K562 (cell line): ENCODE measurements at regions not wholly inside any gene's neighbourhood (a gene's known extent, or its start where the extent isn't known, plus 50 kb on each side); places are given as distances from the start of the nearest gene placed in this dataset.
"Not testable (repeated sequence)": the region's sequence is repeated elsewhere in the genome, so short reads cannot be mapped to it uniquely, and the experiment has no call there.

Source experiments
- ATAC-seq: fragments of 200-7000 bp; cut with Tn5 transposase; 3 replicates; pipeline ENCODE4 v1.9.1; 2020; ENCODE audit warnings: moderate library complexity
- BruUV-seq: library from RNA; stranded (reverse); fragments of 400-500 nt; replicated peaks from 2 replicates; lab custom pipeline; 2021; lab: Mats Ljungman, UMichigan
- CTCF ChIA-PET: fragments of 300-600 bp; formaldehyde crosslinking; extraction: SDS; loops from one replicate; lab custom pipeline; 2021; ENCODE audit warnings: low intra/inter-chr PET ratio; lab: Yijun Ruan, JAX
- POLR2A ChIA-PET: fragments of 300-600, 350-650 bp; sonication (Branson Sonifier 250); formaldehyde crosslinking; extraction: SDS; loops from one replicate; lab custom pipeline; 2021; ENCODE audit warnings: antibody characterized with exemption, inconsistent platforms; lab: Yijun Ruan, JAX
- DNase-seq, 4 experiments: peaks; one replicate each; pipeline versions ENCODE4 v3.0.0 to v3.0.0-alpha.2; 2011 to 2018; ENCODE audit warnings: low spot score in 3 of 4, mixed read lengths in 3 of 4; ENCODE audit errors: extremely low read depth in 1 of 4
- FAIRE-seq: peaks from 2 replicates; lab custom pipeline; 2011; peaks lifted over from hg19 to GRCh38; lab: Jason Lieb, UNC
- H2AFZ ChIP-seq: 2 replicates; pipeline ENCODE4 v1.6.0; 2011; ENCODE audit warnings: low read depth, low read length, control low read depth, inconsistent platforms
- H3K27ac ChIP-seq: fragments of 200-600 bp; 3 replicates; pipeline ENCODE4 v1.8.0; 2011; ENCODE audit warnings: low read depth, mild to moderate bottlenecking, control low read depth, inconsistent platforms, low read length, moderate library complexity, mixed read lengths; ENCODE audit errors: extremely low read depth
- H3K27me3 ChIP-seq, 2 experiments: fragments of 300-600 bp in 1 of 2; 2 replicates in 1 of 2; 3 replicates in 1 of 2; pipeline versions ENCODE4 v1.6.0 to v1.8.0; 2011; ENCODE audit warnings: inconsistent platforms in 2 of 2, low read length in 2 of 2, mild to moderate bottlenecking in 1 of 2, mixed read lengths in 1 of 2, moderate library complexity in 1 of 2; ENCODE audit not compliant: control insufficient read depth in 2 of 2, insufficient read depth in 2 of 2
- H3K36me3 ChIP-seq: fragments of 300-600 bp; 3 replicates; pipeline ENCODE4 v1.8.0; 2011; ENCODE audit warnings: mild to moderate bottlenecking, low read length, inconsistent platforms; ENCODE audit not compliant: control insufficient read depth, insufficient read depth
- H3K4me1 ChIP-seq, 2 experiments: fragments of 200-600 bp in 1 of 2; replicated peaks in 1 of 2; 2 replicates in 1 of 2; 3 replicates in 1 of 2; pipeline versions ENCODE4 v1.5.1 to v1.8.0; 2011; ENCODE audit warnings: inconsistent platforms in 2 of 2, low read length in 2 of 2, mild to moderate bottlenecking in 1 of 2, mixed read lengths in 1 of 2, moderate library complexity in 1 of 2; ENCODE audit not compliant: control insufficient read depth in 2 of 2, insufficient read depth in 2 of 2
- H3K4me2 ChIP-seq: 2 replicates; pipeline ENCODE4 v1.6.1; 2011; ENCODE audit warnings: low read length, control low read depth, inconsistent platforms, mixed read lengths; ENCODE audit not compliant: insufficient read depth
- H3K4me3 ChIP-seq: fragments of 200-600 bp; sonication (generic), shearing (Covaris generic); 2 replicates; pipeline ENCODE4 v1.5.1; 2016; ENCODE audit warnings: control low read depth, inconsistent platforms
- H3K79me2 ChIP-seq: fragments of 200-600 bp; 3 replicates; pipeline ENCODE4 v1.8.0; 2011; ENCODE audit warnings: low read length, inconsistent platforms; ENCODE audit not compliant: control insufficient read depth, insufficient read depth
- H3K9ac ChIP-seq, 2 experiments: 2 replicates each; pipeline versions ENCODE4 v1.6.0 to v1.6.1; 2011; ENCODE audit warnings: low read depth in 2 of 2, low read length in 2 of 2, control low read depth in 1 of 2, inconsistent platforms in 1 of 2, mild to moderate bottlenecking in 1 of 2, mixed read lengths in 1 of 2; ENCODE audit not compliant: insufficient read depth in 1 of 2
- H3K9me1 ChIP-seq: one replicate; pipeline ENCODE4 v1.6.0; 2011; ENCODE audit warnings: inconsistent platforms, mild to moderate bottlenecking, low read length, moderate library complexity; ENCODE audit not compliant: control insufficient read depth, insufficient read depth
- H3K9me3 ChIP-seq: replicated peaks from 2 replicates; pipeline ENCODE4 v1.5.1; 2011; ENCODE audit warnings: low read depth, low read length, inconsistent platforms; ENCODE audit not compliant: control insufficient read depth, insufficient read depth
- H4K20me1 ChIP-seq: replicated peaks from 2 replicates; pipeline ENCODE4 v1.6.1; 2011; ENCODE audit warnings: low read length, inconsistent platforms, mixed read lengths; ENCODE audit not compliant: control insufficient read depth, insufficient read depth
- DEAF1 ChIP-seq: fragments of 450-650 bp; formaldehyde crosslinking; IDR thresholded peaks from 2 replicates; pipeline ENCODE4 v1.4.0; 2020; ENCODE audit warnings: mild to moderate bottlenecking, moderate library complexity
- NELFE ChIP-seq: IDR thresholded peaks from 2 replicates; pipeline ENCODE4 v1.6.1; 2011; ENCODE audit warnings: mild to moderate bottlenecking; ENCODE audit not compliant: insufficient read depth, insufficient read length
- WGBS: fragments of 100-300 bp; shearing (Covaris generic); methylation state at CpG from one replicate; pipeline ENCODE4 v1.1.6; 2016; ENCODE audit warnings: low coverage, mixed read lengths; ENCODE audit not compliant: insufficient coverage; ENCODE audit errors: missing lambda C conversion rate; 5-methylcytosine and 5-hydroxymethylcytosine counted together
- in situ Hi-C: fragments of 300-500 bp; cut with MboI; formaldehyde crosslinking; loops from 4 replicates; pipeline ENCODE4 v1.15.0; 2018; ENCODE audit warnings: inconsistent platforms, mixed read lengths
- intact Hi-C: fragments of 100-400 bp; cut with micrococcal nuclease; formaldehyde crosslinking; loops from 2 replicates; pipeline ENCODE4 v1.14.2; 2022

DNA sequence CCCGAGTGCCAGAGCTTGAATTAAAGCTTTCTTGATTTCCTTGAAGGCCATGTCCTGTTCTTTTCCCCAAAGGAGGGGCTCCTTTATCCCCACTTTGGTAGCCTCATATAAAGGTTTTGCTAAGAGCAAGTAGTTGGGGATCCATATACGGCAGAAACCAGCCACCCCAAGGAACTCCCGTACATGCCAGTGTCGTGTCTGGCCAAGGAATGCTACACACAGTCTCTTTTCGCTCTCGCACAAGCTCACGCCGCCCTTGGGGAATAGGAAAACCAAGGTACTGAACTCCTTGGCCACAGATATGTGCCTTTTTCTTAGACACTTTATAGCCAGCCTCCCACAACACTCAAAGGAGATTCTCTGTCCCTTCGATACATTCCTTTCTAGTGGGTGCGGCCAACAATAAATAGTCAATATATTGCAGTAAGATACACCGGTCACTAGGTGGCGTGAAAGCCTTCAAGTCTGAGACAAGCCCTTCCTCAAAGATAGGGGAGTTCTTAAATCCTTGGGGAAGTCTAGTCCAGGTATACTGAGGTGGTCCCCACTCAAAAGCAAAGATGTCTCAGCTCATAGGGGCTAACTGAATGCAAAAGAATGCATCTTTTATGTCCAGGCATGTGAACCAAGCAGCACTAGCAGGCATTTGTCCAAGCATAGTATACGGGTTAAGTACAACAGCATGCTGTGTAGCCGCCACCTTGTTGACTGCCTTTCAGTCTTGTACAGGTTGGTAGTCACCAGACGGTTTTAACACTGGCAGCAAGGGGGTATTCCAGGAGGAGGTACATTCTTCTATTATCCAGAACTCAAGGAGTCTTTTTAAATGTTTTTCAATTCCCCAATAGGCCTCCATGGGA, 57.8 kb upstream of the XAGE1B start (continued):
- TF ChIP-seq DEAF1, result 0 out of 2 replicates have a peak, but pooled peaks have one; percentile 10
- no peak for TF ChIP-seq NELFE

DNA sequence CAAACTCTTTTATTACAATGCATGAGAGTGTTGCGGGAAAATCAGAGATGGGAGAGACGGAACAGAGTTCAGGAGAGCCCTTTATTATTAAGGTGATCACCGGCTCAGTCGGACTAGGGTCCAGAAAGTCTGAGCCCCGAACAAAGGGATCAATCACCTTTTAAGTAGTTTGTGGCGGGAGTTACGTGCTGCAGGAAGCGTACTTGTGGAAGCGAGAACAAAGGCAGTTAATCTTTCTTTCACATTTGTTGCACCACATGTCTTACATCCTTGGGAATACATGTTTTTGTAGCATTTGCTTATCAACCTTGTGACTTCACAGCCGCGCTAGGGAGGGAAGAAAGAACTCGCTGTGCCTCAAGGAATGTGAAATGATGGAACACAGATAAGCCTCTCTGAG, 51.3 kb upstream of the XAGE1B start:
- H4K20me1 ChIP-seq, H3K4me1 ChIP-seq, in situ Hi-C loops, ATAC-seq, CTCF ChIA-PET, POLR2A ChIA-PET, H3K4me3 ChIP-seq, H3K79me2 ChIP-seq, H3K27me3 ChIP-seq, FAIRE-seq, DNase-seq, H3K9me1 ChIP-seq, BruUV-seq, H3K9ac ChIP-seq, H3K36me3 ChIP-seq, intact Hi-C loops, H3K27ac ChIP-seq, H3K9me3 ChIP-seq, H3K4me2 ChIP-seq, H2AFZ ChIP-seq: not testable (repeated sequence)
- WGBS, result under 1% methylated on average over 9 of the region's 12 CpGs
